ENCODE measurements at regions not wholly inside any gene's neighbourhood (a gene's known extent, or its start where the extent isn't known, plus 50 kb on each side); places are given as distances from the start of the nearest gene placed in this dataset.

GRCh38 chr11:134585666-134586610 is 173.9 kb upstream of the B3GAT1 start:
- no peak for TF ChIP-seq CTCF (IDR thresholded peaks at IDR 0.05; ENCODE audit: insufficient read depth, low read length, poor library complexity, severe bottlenecking)
- Histone ChIP-seq H3K4me3 (replicated peaks; ENCODE audit: low read depth, low read length) (no peak overlapping the region), H3K36me3 (ENCODE audit: control insufficient read depth, insufficient read depth, low read length) (no peaks in the 10 kb centered on the region), H3K27me3 (replicated peaks; ENCODE audit: control insufficient read depth, insufficient read depth, low read length) (peaks cover 2% of the 10 kb centered on the region)
- no peak for DNase-seq (ENCODE audit: extremely low read depth, insufficient read length)

- no peak for TF ChIP-seq CTCF (IDR thresholded peaks at IDR 0.05; ENCODE audit: insufficient read depth, low read length, poor library complexity, severe bottlenecking)
- peaks cover 2% of the 10 kb centered on the region for H3K27me3 ChIP-seq (replicated peaks; ENCODE audit: control insufficient read depth, insufficient read depth, low read length)
- no peak for DNase-seq (ENCODE audit: extremely low read depth, insufficient read length)
- H3K4me3 ChIP-seq (replicated peaks; ENCODE audit: low read depth, low read length): no peak overlapping the region
- no peaks in the 10 kb centered on the region for H3K36me3 ChIP-seq (ENCODE audit: control insufficient read depth, insufficient read depth, low read length)
Measured at GRCh38 chr11:134584706-134585445, 172.8 kb upstream of the B3GAT1 start.

- H3K4me3 ChIP-seq (replicated peaks; ENCODE audit: low read depth, low read length): no peak overlapping the region
- DNase-seq (ENCODE audit: extremely low read depth, insufficient read length): no peak
- H3K36me3 ChIP-seq (ENCODE audit: control insufficient read depth, insufficient read depth, low read length): no peaks in the 10 kb centered on the region
- TF ChIP-seq CTCF (IDR thresholded peaks at IDR 0.05; ENCODE audit: insufficient read depth, low read length, poor library complexity, severe bottlenecking): no peak
- peaks cover 2% of the 10 kb centered on the region for H3K27me3 ChIP-seq (replicated peaks; ENCODE audit: control insufficient read depth, insufficient read depth, low read length)
Measured at GRCh38 chr11:134584001-134584561, 172.0 kb upstream of the B3GAT1 start.

DNA sequence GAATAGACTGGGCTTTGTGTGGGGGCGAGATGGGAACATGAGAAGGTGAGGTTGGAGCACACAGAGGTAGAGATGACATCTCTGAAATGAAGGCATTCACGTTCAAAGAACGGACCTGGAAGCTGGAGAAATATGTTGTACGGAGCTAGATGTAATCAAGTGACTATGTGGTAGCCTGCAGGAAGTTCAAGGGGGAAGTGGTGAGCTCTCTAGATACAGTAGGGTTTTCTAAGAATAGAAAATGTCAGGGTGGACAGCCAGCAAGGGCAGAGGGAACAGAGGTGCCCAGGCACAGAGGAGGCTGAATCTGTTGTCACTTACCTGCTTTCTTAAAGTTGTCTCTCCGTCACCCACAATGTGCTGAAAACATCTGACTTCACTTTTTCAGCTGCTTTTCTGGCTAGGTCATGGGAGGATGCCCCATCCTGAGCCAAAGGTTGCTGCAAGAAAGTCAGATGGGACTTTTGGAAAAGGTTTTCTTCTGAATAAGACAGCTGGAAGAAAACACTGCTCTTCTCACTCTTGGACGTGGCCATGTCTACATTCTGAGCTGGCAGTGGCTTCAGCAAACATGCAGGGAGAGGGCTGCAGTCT is 171.5 kb upstream of the B3GAT1 start:
- DNase-seq (ENCODE audit: extremely low read depth, insufficient read length): no peak
- Histone ChIP-seq H3K4me3 (replicated peaks; ENCODE audit: low read depth, low read length) (no peak overlapping the region), H3K36me3 (ENCODE audit: control insufficient read depth, insufficient read depth, low read length) (no peaks in the 10 kb centered on the region), H3K27me3 (replicated peaks; ENCODE audit: control insufficient read depth, insufficient read depth, low read length) (peaks cover 2% of the 10 kb centered on the region)
- TF ChIP-seq CTCF (IDR thresholded peaks at IDR 0.05; ENCODE audit: insufficient read depth, low read length, poor library complexity, severe bottlenecking): no peak

DNA sequence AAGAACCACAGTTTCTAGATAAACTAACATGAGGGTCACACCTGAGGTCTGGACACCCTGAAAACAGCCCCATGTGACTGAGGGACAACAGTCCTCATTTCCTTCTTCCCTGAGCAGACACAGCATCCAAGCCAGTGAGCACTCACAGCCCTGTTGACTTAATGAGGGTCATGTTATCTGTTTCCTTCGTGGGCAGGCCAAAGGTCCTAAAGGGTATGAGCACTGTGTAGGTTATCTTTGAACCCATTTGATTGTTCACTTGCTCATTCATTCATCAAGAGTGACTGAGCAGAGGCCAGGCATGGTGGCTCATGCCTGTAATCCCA is 170.7 kb upstream of the B3GAT1 start:
- no peak for TF ChIP-seq CTCF (IDR thresholded peaks at IDR 0.05; ENCODE audit: insufficient read depth, low read length, poor library complexity, severe bottlenecking)
- no peak for DNase-seq (ENCODE audit: extremely low read depth, insufficient read length)
- H3K36me3 ChIP-seq (ENCODE audit: control insufficient read depth, insufficient read depth, low read length): no peaks in the 10 kb centered on the region
- H3K4me3 ChIP-seq (replicated peaks; ENCODE audit: low read depth, low read length): no peak overlapping the region
- peaks cover 2% of the 10 kb centered on the region for H3K27me3 ChIP-seq (replicated peaks; ENCODE audit: control insufficient read depth, insufficient read depth, low read length)
